H1 (cell line): ENCODE measurements at regions not wholly inside any gene's neighbourhood (a gene's known extent, or its start where the extent isn't known, plus 50 kb on each side); places are given as distances from the start of the nearest gene placed in this dataset.

Experiments used
- RFX5 ChIP-seq: IDR thresholded peaks from 2 replicates; pipeline ENCODE4 v1.6.1; 2011; ENCODE audit warnings: low read depth, low read length, improper control_type of control experiment, borderline replicate concordance
- TF ChIP-seq, protein P1 (sequence below), 3 experiments: IDR thresholded peaks; 1 replicate in 2 of 3; 2 replicates in 1 of 3; pipeline versions ENCODE4 v1.5.1 to v1.6.1; 2011; ENCODE audit warnings: low read length in 3 of 3, mild to moderate bottlenecking in 3 of 3, inconsistent platforms in 2 of 3, low read depth in 1 of 3, moderate library complexity in 1 of 3; ENCODE audit not compliant: insufficient read depth in 1 of 3; ENCODE audit errors: control extremely low read depth in 1 of 3

DNA sequence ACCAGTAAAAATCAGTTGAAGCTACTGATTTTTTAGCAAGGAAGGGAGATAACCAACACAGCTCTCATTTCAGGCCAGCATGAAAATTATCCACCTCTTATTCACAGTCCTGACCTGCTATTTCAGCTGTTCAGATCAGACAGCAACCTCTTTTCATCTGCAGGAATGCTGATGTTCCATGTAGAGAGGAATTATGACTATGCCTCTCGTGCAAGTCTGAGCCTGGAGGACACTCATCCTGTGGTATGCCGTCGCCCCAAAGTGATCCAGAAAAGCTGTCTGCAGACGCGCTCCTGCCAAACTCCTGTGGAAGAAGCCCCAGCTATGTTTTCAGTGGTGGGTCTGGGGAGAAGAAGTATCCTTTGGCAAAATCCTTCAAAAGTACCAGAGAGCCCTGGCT lies 563.5 kb upstream of the SLITRK1 start (continued):
- TF ChIP-seq, protein P1, sequence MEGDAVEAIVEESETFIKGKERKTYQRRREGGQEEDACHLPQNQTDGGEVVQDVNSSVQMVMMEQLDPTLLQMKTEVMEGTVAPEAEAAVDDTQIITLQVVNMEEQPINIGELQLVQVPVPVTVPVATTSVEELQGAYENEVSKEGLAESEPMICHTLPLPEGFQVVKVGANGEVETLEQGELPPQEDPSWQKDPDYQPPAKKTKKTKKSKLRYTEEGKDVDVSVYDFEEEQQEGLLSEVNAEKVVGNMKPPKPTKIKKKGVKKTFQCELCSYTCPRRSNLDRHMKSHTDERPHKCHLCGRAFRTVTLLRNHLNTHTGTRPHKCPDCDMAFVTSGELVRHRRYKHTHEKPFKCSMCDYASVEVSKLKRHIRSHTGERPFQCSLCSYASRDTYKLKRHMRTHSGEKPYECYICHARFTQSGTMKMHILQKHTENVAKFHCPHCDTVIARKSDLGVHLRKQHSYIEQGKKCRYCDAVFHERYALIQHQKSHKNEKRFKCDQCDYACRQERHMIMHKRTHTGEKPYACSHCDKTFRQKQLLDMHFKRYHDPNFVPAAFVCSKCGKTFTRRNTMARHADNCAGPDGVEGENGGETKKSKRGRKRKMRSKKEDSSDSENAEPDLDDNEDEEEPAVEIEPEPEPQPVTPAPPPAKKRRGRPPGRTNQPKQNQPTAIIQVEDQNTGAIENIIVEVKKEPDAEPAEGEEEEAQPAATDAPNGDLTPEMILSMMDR (IDR thresholded peaks at IDR 0.05; ENCODE audit: control extremely low read depth in 1 of 3, insufficient read depth in 1 of 3, low read depth in 1 of 3, low read length in 3 of 3) = no peak
- no peak for TF ChIP-seq RFX5
